Upper lobe of left lung (tissue), 4 donors: ENCODE measurements at regions not wholly inside any gene's neighbourhood (a gene's known extent, or its start where the extent isn't known, plus 50 kb on each side); places are given as distances from the start of the nearest gene placed in this dataset.
"Not testable (repeated sequence)": the region's sequence is repeated elsewhere in the genome, so short reads cannot be mapped to it uniquely, and the experiment has no call there.

ENCODE experiments used
- CTCF ChIP-seq, 6 experiments: fragments of 450-650 bp in 4 of 6; fragments of 200-600 bp in 2 of 6; sonication (generic) in 2 of 6; IDR thresholded peaks; one replicate each; pipeline ENCODE4 v1.5.1; 2016 to 2019; ENCODE audit warnings: antibody characterized with exemption in 6 of 6
- POLR2A ChIP-seq, 4 donors: fragments of 450-650 bp; IDR thresholded peaks; one replicate each; pipeline ENCODE4 v1.5.1; 2016 to 2017; ENCODE audit warnings: antibody characterized with exemption in 4 of 4, mild to moderate bottlenecking in 2 of 4
- POLR2AphosphoS5 ChIP-seq, 2 donors: sonication (generic); formaldehyde crosslinking; IDR thresholded peaks; one replicate each; pipeline ENCODE4 v1.5.1; 2017; ENCODE audit warnings: antibody characterized with exemption in 2 of 2

GRCh38 chr11:87585613-87586012 lies 547.9 kb downstream of the TMEM135 start:
- TF ChIP-seq POLR2A, CTCF, POLR2AphosphoS5 (IDR thresholded peaks at IDR 0.05): not testable (repeated sequence)
